SK-N-SH (cell line): ENCODE measurements at regions not wholly inside any gene's neighbourhood (a gene's known extent, or its start where the extent isn't known, plus 50 kb on each side); places are given as distances from the start of the nearest gene placed in this dataset.

Experiments used
- CTCF ChIA-PET: fragments of 300-600, 350-600 bp; formaldehyde crosslinking; extraction: SDS; loops from one replicate; lab custom pipeline; 2021; lab: Yijun Ruan, JAX
- POLR2A ChIA-PET: fragments of 350-600 bp; sonication (Branson Sonifier 250); formaldehyde crosslinking; extraction: SDS; loops from one replicate; lab custom pipeline; 2020; ENCODE audit warnings: antibody characterized with exemption, inconsistent platforms; lab: Yijun Ruan, JAX
- DNase-seq: peaks from one replicate; pipeline ENCODE4 v3.0.0; 2012
- H2AFZ ChIP-seq: fragments of 200-600 bp; sonication (generic); 2 replicates; pipeline ENCODE4 v1.8.1; 2016; ENCODE audit warnings: antibody characterized with exemption, mild to moderate bottlenecking, low read depth
- H3F3A ChIP-seq: fragments of 200-600 bp; sonication (generic); replicated peaks from 2 replicates; pipeline ENCODE3; 2016; ENCODE audit warnings: antibody characterized with exemption, mild to moderate bottlenecking; ENCODE audit not compliant: insufficient read depth
- H3K27ac ChIP-seq, 2 experiments: fragments of 200-500 bp in 1 of 2; fragments of 200-600 bp in 1 of 2; sonication (Bioruptor generic) in 1 of 2; sonication (generic), shearing (Covaris generic) in 1 of 2; 2 replicates each; pipeline versions ENCODE4 v1.5.1 to v1.6.1; 2014 to 2016; ENCODE audit warnings: low read depth in 2 of 2, inconsistent platforms in 1 of 2, low read length in 1 of 2, mild to moderate bottlenecking in 1 of 2, mixed read lengths in 1 of 2
- H3K27me3 ChIP-seq: fragments of 200-600 bp; sonication (generic), shearing (Covaris generic); 2 replicates; pipeline ENCODE4 v1.6.1; 2016; ENCODE audit warnings: mixed run types; ENCODE audit not compliant: insufficient read depth
- H3K36me3 ChIP-seq, 2 experiments: fragments of 200-500 bp in 1 of 2; fragments of 200-600 bp in 1 of 2; sonication (Bioruptor generic) in 1 of 2; sonication (generic) in 1 of 2; replicated peaks in 1 of 2; 2 replicates each; pipeline versions ENCODE3 to v1.5.1; 2014 to 2016; ENCODE audit warnings: low read length in 1 of 2, mild to moderate bottlenecking in 1 of 2; ENCODE audit not compliant: insufficient read depth in 2 of 2, control insufficient read depth in 1 of 2
- H3K4me1 ChIP-seq, 2 experiments: fragments of 200-500 bp in 1 of 2; fragments of 200-600 bp in 1 of 2; sonication (Bioruptor generic) in 1 of 2; sonication (generic), shearing (Covaris generic) in 1 of 2; 2 replicates each; pipeline versions ENCODE4 v1.5.1 to v1.6.1; 2014 to 2016; ENCODE audit warnings: low read depth in 1 of 2, low read length in 1 of 2, mixed run types in 1 of 2; ENCODE audit not compliant: insufficient read depth in 2 of 2, control insufficient read depth in 1 of 2
- H3K4me2 ChIP-seq: fragments of 200-600 bp; sonication (generic), shearing (Covaris generic); 2 replicates; pipeline ENCODE4 v1.6.1; 2017; ENCODE audit warnings: mixed run types
- H3K4me3 ChIP-seq, 2 experiments: fragments of 200-500 bp in 1 of 2; fragments of 200-600 bp in 1 of 2; sonication (Bioruptor generic) in 1 of 2; sonication (generic), shearing (Covaris generic) in 1 of 2; 2 replicates each; pipeline versions ENCODE4 v1.5.1 to v1.8.1; 2014 to 2016; ENCODE audit warnings: low read depth in 2 of 2, inconsistent platforms in 1 of 2, low read length in 1 of 2, mild to moderate bottlenecking in 1 of 2, mixed read lengths in 1 of 2, moderate library complexity in 1 of 2
- H3K79me2 ChIP-seq: fragments of 200-600 bp; sonication (generic); 2 replicates; pipeline ENCODE4 v1.8.1; 2017; ENCODE audit warnings: mild to moderate bottlenecking; ENCODE audit not compliant: insufficient read depth
- H3K9ac ChIP-seq: fragments of 200-600 bp; sonication (generic); 2 replicates; pipeline ENCODE4 v1.6.1; 2017; ENCODE audit warnings: mixed run types
- H3K9me2 ChIP-seq: fragments of 200-600 bp; sonication (generic); 2 replicates; pipeline ENCODE4 v1.6.1; 2017; ENCODE audit warnings: mixed run types
- H3K9me3 ChIP-seq: fragments of 200-600 bp; sonication (generic); 2 replicates; pipeline ENCODE4 v1.6.1; 2017; ENCODE audit warnings: mixed run types, mild to moderate bottlenecking, moderate library complexity
- H4K20me1 ChIP-seq: fragments of 200-600 bp; sonication (generic); 2 replicates; pipeline ENCODE4 v1.6.1; 2017; ENCODE audit warnings: mild to moderate bottlenecking, mixed run types; ENCODE audit not compliant: insufficient read depth
- ELF1 ChIP-seq: IDR thresholded peaks from 2 replicates; pipeline ENCODE4 v1.4.0; 2012
- FOXM1 ChIP-seq: IDR thresholded peaks from 2 replicates; pipeline ENCODE4 v1.4.0; 2012; ENCODE audit warnings: low read depth, mild to moderate bottlenecking
- GABPA ChIP-seq: IDR thresholded peaks from 2 replicates; pipeline ENCODE4 v1.4.0; 2012; ENCODE audit warnings: low read depth, mild to moderate bottlenecking
- JUND ChIP-seq: IDR thresholded peaks from 2 replicates; pipeline ENCODE4 v1.4.0; 2012
- MXI1 ChIP-seq: IDR thresholded peaks from 2 replicates; pipeline ENCODE4 v1.6.1; 2012; ENCODE audit warnings: mild to moderate bottlenecking, low read depth, low read length, improper control_type of control experiment
- NRF1 ChIP-seq: IDR thresholded peaks from 2 replicates; pipeline ENCODE4 v1.6.1; 2012; ENCODE audit warnings: low read depth, mild to moderate bottlenecking, low read length
- POLR2AphosphoS5 ChIP-seq: IDR thresholded peaks from 2 replicates; pipeline ENCODE4 v1.6.1; 2012; ENCODE audit warnings: low read depth, low read length
- RAD21 ChIP-seq: IDR thresholded peaks from 2 replicates; pipeline ENCODE4 v1.6.1; 2012; ENCODE audit warnings: mild to moderate bottlenecking, low read length
- RCOR1 ChIP-seq: fragments of 150-350 bp; IDR thresholded peaks from 2 replicates; pipeline ENCODE4 v1.6.1; 2017; ENCODE audit warnings: antibody characterized with exemption, low read length
- TAF1 ChIP-seq: IDR thresholded peaks from 2 replicates; pipeline ENCODE4 v1.6.1; 2012; ENCODE audit warnings: low read depth, mild to moderate bottlenecking, low read length, moderate library complexity, borderline replicate concordance
- TCF12 ChIP-seq: IDR thresholded peaks from 2 replicates; pipeline ENCODE4 v1.4.0; 2012
- USF2 ChIP-seq: fragments of 150-350 bp; IDR thresholded peaks from 2 replicates; pipeline ENCODE4 v1.6.1; 2017; ENCODE audit warnings: antibody characterized with exemption, low read length, low read depth, borderline replicate concordance
- ZBTB33 ChIP-seq: IDR thresholded peaks from 2 replicates; pipeline ENCODE4 v1.4.0; 2012; ENCODE audit warnings: low read depth, borderline replicate concordance
- WGBS: methylation state at CpG from one replicate; pipeline ENCODE4 v1.1.6; 2017; ENCODE audit warnings: low lambda C conversion rate; 5-methylcytosine and 5-hydroxymethylcytosine counted together
- TF ChIP-seq, protein P1 (sequence below): IDR thresholded peaks from 2 replicates; pipeline ENCODE4; 2012
- TF ChIP-seq, protein P2 (sequence below): fragments of 200-600 bp; sonication (generic); IDR thresholded peaks from 2 replicates; pipeline ENCODE4 v1.6.1; 2017; ENCODE audit warnings: antibody characterized with exemption, mild to moderate bottlenecking, moderate library complexity

GRCh38 chr3:173225351-173225750, 84.3 kb upstream of the SPATA16 start:
- CTCF ChIA-PET = no interaction called here
- Histone ChIP-seq H3F3A (no peaks in the 10 kb centered on the region), H2AFZ (no peak overlapping the region), H3K9me2 (no peaks in the 10 kb centered on the region), H3K36me3 (no peaks in the 10 kb centered on the region), H3K4me2 (no peak overlapping the region), H4K20me1 (no peaks in the 10 kb centered on the region), H3K9ac (no peak overlapping the region), H3K4me1 (no peaks in the 10 kb centered on the region), H3K27ac (no peak overlapping the region), H3K9me3 (no peaks in the 10 kb centered on the region), H3K4me3 (no peak overlapping the region), H3K79me2 (no peaks in the 10 kb centered on the region), H3K27me3 (no peaks in the 10 kb centered on the region)
- DNase-seq = no peak
- 5% methylated on average over 3 of the region's 3 CpGs for WGBS
- no peak for TF ChIP-seq TCF12
- no peak for TF ChIP-seq ZBTB33
- TF ChIP-seq JUND = no peak
- no peak for TF ChIP-seq RCOR1
- no peak for TF ChIP-seq TAF1
- no peak for TF ChIP-seq MXI1
- TF ChIP-seq GABPA = no peak
- TF ChIP-seq, protein P1, sequence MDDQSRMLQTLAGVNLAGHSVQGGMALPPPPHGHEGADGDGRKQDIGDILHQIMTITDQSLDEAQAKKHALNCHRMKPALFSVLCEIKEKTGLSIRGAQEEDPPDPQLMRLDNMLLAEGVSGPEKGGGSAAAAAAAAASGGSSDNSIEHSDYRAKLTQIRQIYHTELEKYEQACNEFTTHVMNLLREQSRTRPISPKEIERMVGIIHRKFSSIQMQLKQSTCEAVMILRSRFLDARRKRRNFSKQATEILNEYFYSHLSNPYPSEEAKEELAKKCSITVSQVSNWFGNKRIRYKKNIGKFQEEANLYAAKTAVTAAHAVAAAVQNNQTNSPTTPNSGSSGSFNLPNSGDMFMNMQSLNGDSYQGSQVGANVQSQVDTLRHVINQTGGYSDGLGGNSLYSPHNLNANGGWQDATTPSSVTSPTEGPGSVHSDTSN = no peak
- TF ChIP-seq ELF1 = no peak
- TF ChIP-seq NRF1 = no peak
- TF ChIP-seq USF2 = no peak
- TF ChIP-seq FOXM1 = no peak
- POLR2A ChIA-PET = no interaction called here

- H3K27me3 ChIP-seq = no peaks in the 10 kb centered on the region
- H2AFZ ChIP-seq = no peak overlapping the region
- no peak for DNase-seq
- no peak overlapping the region for H3K27ac ChIP-seq
- WGBS = 5% methylated on average over 1 of the region's 1 CpG
- H3K9me2 ChIP-seq = no peaks in the 10 kb centered on the region
- H3K9ac ChIP-seq = no peak overlapping the region
- TF ChIP-seq TCF12 = no peak
- TF ChIP-seq, protein P2, sequence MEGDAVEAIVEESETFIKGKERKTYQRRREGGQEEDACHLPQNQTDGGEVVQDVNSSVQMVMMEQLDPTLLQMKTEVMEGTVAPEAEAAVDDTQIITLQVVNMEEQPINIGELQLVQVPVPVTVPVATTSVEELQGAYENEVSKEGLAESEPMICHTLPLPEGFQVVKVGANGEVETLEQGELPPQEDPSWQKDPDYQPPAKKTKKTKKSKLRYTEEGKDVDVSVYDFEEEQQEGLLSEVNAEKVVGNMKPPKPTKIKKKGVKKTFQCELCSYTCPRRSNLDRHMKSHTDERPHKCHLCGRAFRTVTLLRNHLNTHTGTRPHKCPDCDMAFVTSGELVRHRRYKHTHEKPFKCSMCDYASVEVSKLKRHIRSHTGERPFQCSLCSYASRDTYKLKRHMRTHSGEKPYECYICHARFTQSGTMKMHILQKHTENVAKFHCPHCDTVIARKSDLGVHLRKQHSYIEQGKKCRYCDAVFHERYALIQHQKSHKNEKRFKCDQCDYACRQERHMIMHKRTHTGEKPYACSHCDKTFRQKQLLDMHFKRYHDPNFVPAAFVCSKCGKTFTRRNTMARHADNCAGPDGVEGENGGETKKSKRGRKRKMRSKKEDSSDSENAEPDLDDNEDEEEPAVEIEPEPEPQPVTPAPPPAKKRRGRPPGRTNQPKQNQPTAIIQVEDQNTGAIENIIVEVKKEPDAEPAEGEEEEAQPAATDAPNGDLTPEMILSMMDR = peak; percentile 52
- peak; percentile 32; the same call in 1 of the 2 replicates for TF ChIP-seq RAD21
- TF ChIP-seq POLR2AphosphoS5 = no peak
- TF ChIP-seq GABPA = no peak
- TF ChIP-seq FOXM1 = no peak
- no peak for TF ChIP-seq ELF1
- peaks cover 5% of the 10 kb centered on the region; the same call in 1 of the 2 replicates for H3K9me3 ChIP-seq
- H3K4me1 ChIP-seq = no peaks in the 10 kb centered on the region
- H3F3A ChIP-seq = no peaks in the 10 kb centered on the region
- no peaks in the 10 kb centered on the region for H3K36me3 ChIP-seq
- H4K20me1 ChIP-seq = no peaks in the 10 kb centered on the region
- H3K79me2 ChIP-seq = no peaks in the 10 kb centered on the region
- no peak overlapping the region for H3K4me3 ChIP-seq
- ChIA-PET POLR2A (no interaction called here), CTCF (interaction anchor here (0.9 to 1.1 kb wide), 2 partner anchors 11 to 330 kb away, joined by 3 read pairs; no protein-coding TSS in a partner anchor)
- no peak overlapping the region for H3K4me2 ChIP-seq
Observed at GRCh38 chr3:173221010-173221409, 80.0 kb upstream of the SPATA16 start.
